ENCODE measurements at regions not wholly inside any gene's neighbourhood (a gene's known extent, or its start where the extent isn't known, plus 50 kb on each side); places are given as distances from the start of the nearest gene placed in this dataset.

DNA sequence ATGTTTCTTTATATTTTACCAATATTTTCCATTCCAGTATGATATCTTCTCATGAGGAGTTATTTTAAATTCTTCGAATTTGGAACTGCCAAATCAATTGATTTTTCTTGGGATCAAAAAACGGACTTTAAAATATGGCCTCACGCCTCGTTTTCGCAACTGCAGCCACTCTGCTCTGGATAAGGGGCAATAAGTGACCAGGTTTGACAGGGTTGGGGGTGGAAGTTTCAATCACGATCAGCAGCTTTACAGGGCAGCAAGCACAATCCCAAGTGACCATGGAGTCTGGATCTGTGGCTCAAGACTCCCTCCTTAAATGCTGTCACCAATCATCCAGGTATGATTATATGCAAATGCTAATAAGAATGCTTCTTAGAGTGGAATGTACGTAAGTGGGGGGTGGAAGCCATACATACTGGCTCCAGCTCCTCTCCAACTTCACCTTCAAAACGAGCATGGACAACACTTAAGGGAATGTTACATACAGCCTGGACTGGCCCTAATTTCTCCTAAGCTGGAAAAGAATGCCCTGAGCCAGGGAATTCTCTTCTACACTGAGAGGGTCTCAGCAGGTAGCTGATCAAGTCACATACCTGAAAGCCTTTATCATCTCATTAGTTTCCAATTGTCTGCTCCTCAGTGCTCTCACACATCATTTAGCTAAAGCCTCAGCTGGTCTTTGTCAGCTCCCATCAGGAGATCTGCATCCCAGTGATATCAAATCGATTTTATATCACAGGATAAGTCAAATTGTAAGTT, 176.9 kb upstream of the DCAF8L1 start:
- TF ChIP-seq, protein P1, sequence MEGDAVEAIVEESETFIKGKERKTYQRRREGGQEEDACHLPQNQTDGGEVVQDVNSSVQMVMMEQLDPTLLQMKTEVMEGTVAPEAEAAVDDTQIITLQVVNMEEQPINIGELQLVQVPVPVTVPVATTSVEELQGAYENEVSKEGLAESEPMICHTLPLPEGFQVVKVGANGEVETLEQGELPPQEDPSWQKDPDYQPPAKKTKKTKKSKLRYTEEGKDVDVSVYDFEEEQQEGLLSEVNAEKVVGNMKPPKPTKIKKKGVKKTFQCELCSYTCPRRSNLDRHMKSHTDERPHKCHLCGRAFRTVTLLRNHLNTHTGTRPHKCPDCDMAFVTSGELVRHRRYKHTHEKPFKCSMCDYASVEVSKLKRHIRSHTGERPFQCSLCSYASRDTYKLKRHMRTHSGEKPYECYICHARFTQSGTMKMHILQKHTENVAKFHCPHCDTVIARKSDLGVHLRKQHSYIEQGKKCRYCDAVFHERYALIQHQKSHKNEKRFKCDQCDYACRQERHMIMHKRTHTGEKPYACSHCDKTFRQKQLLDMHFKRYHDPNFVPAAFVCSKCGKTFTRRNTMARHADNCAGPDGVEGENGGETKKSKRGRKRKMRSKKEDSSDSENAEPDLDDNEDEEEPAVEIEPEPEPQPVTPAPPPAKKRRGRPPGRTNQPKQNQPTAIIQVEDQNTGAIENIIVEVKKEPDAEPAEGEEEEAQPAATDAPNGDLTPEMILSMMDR (IDR thresholded peaks at IDR 0.05), result no peak
- no peak for TF ChIP-seq SIN3A (IDR thresholded peaks at IDR 0.05; ENCODE audit: borderline replicate concordance, insufficient read depth, low read depth, low read length)
- TF ChIP-seq POLR2AphosphoS5 (IDR thresholded peaks at IDR 0.05; ENCODE audit: low read depth, low read length), result no peak
- no peak for TF ChIP-seq TCF7L2 (IDR thresholded peaks at IDR 0.05; ENCODE audit: low read depth, low read length)
- TF ChIP-seq, protein P2, sequence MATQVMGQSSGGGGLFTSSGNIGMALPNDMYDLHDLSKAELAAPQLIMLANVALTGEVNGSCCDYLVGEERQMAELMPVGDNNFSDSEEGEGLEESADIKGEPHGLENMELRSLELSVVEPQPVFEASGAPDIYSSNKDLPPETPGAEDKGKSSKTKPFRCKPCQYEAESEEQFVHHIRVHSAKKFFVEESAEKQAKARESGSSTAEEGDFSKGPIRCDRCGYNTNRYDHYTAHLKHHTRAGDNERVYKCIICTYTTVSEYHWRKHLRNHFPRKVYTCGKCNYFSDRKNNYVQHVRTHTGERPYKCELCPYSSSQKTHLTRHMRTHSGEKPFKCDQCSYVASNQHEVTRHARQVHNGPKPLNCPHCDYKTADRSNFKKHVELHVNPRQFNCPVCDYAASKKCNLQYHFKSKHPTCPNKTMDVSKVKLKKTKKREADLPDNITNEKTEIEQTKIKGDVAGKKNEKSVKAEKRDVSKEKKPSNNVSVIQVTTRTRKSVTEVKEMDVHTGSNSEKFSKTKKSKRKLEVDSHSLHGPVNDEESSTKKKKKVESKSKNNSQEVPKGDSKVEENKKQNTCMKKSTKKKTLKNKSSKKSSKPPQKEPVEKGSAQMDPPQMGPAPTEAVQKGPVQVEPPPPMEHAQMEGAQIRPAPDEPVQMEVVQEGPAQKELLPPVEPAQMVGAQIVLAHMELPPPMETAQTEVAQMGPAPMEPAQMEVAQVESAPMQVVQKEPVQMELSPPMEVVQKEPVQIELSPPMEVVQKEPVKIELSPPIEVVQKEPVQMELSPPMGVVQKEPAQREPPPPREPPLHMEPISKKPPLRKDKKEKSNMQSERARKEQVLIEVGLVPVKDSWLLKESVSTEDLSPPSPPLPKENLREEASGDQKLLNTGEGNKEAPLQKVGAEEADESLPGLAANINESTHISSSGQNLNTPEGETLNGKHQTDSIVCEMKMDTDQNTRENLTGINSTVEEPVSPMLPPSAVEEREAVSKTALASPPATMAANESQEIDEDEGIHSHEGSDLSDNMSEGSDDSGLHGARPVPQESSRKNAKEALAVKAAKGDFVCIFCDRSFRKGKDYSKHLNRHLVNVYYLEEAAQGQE (IDR thresholded peaks at IDR 0.05; ENCODE audit: insufficient read depth in 1 of 2, low read depth in 2 of 2, low read length in 1 of 2), result no peak

Data from Panc1 (cell line).